GM13977 (cell line): ENCODE measurements at regions not wholly inside any gene's neighbourhood (a gene's known extent, or its start where the extent isn't known, plus 50 kb on each side); places are given as distances from the start of the nearest gene placed in this dataset.

Source experiments
- DNase-seq: peaks from one replicate; pipeline ENCODE4 v3.0.0; 2012; ENCODE audit warnings: low spot score
- CTCF ChIP-seq: IDR thresholded peaks from 2 replicates; pipeline ENCODE4 v1.5.1; 2012; ENCODE audit warnings: mild to moderate bottlenecking, control low read depth; ENCODE audit not compliant: insufficient read depth; ENCODE audit errors: extremely low read depth, missing control alignments
- in situ Hi-C: fragments of 300-500 bp; cut with MboI; formaldehyde crosslinking; loops from one replicate; pipeline ENCODE4 v1.12.0; 2022; ENCODE audit warnings: low sequenced_read_pairs, low pct_unique_long_range_greater_than_20kb, mixed read lengths, inconsistent platforms; ENCODE audit not compliant: unreplicated experiment

- no peak for DNase-seq
- in situ Hi-C loops = loop anchor here (25.0 kb wide), 1 partner anchor 262 kb away; no protein-coding TSS in a partner anchor
- TF ChIP-seq CTCF = no peak
Observed at GRCh38 chr20:52399352-52399751, 207.8 kb upstream of the ZFP64 start.

GRCh38 chr20:52389606-52390005 lies 198.0 kb upstream of the ZFP64 start:
- TF ChIP-seq CTCF = no peak
- DNase-seq = no peak
- in situ Hi-C loops = loop anchor here (25.0 kb wide), 1 partner anchor 252 kb away; no protein-coding TSS in a partner anchor

GRCh38 chr20:52383995-52384621 lies 192.5 kb upstream of the ZFP64 start:
- in situ Hi-C loops = loop anchor here (25.0 kb wide), 1 partner anchor 247 kb away; no protein-coding TSS in a partner anchor
- no peak for DNase-seq
- no peak for TF ChIP-seq CTCF

GRCh38 chr20:52382933-52383332 lies 191.4 kb upstream of the ZFP64 start:
- TF ChIP-seq CTCF = no peak
- no peak for DNase-seq
- in situ Hi-C loops = loop anchor here (25.0 kb wide), 1 partner anchor 246 kb away; no protein-coding TSS in a partner anchor

- in situ Hi-C loops = loop anchor here (25.0 kb wide), 1 partner anchor 243 kb away; no protein-coding TSS in a partner anchor
- TF ChIP-seq CTCF = peak; percentile 91
- peak; percentile 35 for DNase-seq
Observed at GRCh38 chr20:52379723-52380336, 188.3 kb upstream of the ZFP64 start.

- in situ Hi-C loops = no loop called here
Observed at GRCh38 chr20:52372169-52372568, 180.6 kb upstream of the ZFP64 start.

More at GRCh38 chr20:52372169-52372568, 180.6 kb upstream of the ZFP64 start:
- DNase-seq = no peak
- no peak for TF ChIP-seq CTCF
